Upper lobe of left lung (tissue), 4 donors: ENCODE measurements at regions not wholly inside any gene's neighbourhood (a gene's known extent, or its start where the extent isn't known, plus 50 kb on each side); places are given as distances from the start of the nearest gene placed in this dataset.
"Not testable (repeated sequence)": the region's sequence is repeated elsewhere in the genome, so short reads cannot be mapped to it uniquely, and the experiment has no call there.

ENCODE experiments used
- CTCF ChIP-seq, 6 experiments: fragments of 450-650 bp in 4 of 6; fragments of 200-600 bp in 2 of 6; sonication (generic) in 2 of 6; IDR thresholded peaks; one replicate each; pipeline ENCODE4 v1.5.1; 2016 to 2019; ENCODE audit warnings: antibody characterized with exemption in 6 of 6
- POLR2A ChIP-seq, 4 donors: fragments of 450-650 bp; IDR thresholded peaks; one replicate each; pipeline ENCODE4 v1.5.1; 2016 to 2017; ENCODE audit warnings: antibody characterized with exemption in 4 of 4, mild to moderate bottlenecking in 2 of 4
- POLR2AphosphoS5 ChIP-seq, 2 donors: sonication (generic); formaldehyde crosslinking; IDR thresholded peaks; one replicate each; pipeline ENCODE4 v1.5.1; 2017; ENCODE audit warnings: antibody characterized with exemption in 2 of 2

GRCh38 chr1:101174298-101174697, 62.5 kb upstream of the S1PR1 start:
- not testable (repeated sequence) for TF ChIP-seq POLR2A, CTCF, POLR2AphosphoS5 (IDR thresholded peaks at IDR 0.05)
